ENCODE measurements at regions not wholly inside any gene's neighbourhood (a gene's known extent, or its start where the extent isn't known, plus 50 kb on each side); places are given as distances from the start of the nearest gene placed in this dataset.

DNA sequence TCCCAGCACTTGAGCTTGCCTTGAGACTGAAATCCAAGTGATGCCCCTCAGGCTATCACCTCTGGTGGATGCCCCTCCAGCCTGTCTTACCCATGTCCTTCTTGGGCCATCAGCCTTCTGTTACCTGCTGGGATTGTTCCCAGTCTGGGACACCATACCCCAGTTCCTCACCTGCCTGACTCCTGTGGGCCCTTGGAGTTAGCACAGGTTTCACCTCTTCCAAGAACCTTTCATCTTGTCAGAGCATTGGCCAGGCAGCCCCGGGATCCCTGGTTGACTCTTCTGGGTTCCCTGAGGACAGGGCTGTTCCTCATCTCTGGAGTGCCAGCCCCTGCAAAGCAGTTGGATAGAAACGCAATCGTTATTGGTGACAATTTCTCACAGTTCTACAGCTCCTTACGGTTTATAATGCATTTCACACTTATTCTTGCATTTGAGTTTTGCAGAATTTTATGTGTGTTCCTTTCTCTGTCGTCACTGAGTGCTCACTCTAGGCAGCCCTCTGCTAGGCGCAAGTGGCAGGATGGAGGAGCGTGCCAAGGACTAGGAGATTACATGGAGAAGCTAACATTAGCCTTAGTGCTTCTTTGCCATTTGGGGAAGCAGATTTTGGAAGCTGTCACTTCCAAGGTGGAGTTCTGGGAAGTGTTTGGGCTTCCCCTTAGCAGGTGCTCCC, 139.7 kb downstream of the DDX1 start:
- Histone ChIP-seq H3K27ac (ENCODE audit: low read length) (no peak overlapping the region), H3K9me2 (ENCODE audit: insufficient read depth, low read length) (no peaks in the 10 kb centered on the region), H3K36me3 (ENCODE audit: insufficient read depth, low read length) (no peaks in the 10 kb centered on the region), H3K9me3 (ENCODE audit: low read length) (no peaks in the 10 kb centered on the region), H3K79me2 (replicated peaks; ENCODE audit: insufficient read depth, low read length) (no peaks in the 10 kb centered on the region), H3K4me2 (ENCODE audit: low read length) (no peak overlapping the region), H2AFZ (ENCODE audit: low read depth, low read length) (no peak overlapping the region), H3F3A (ENCODE audit: insufficient read depth, low read length, poor library complexity, severe bottlenecking) (no peaks in the 10 kb centered on the region), H3K27me3 (ENCODE audit: insufficient read depth, low read depth, low read length) (no peaks in the 10 kb centered on the region), H3K4me3 (ENCODE audit: low read length) (no peak overlapping the region), H4K20me1 (ENCODE audit: insufficient read depth) (no peaks in the 10 kb centered on the region), H3K9ac (ENCODE audit: low read length) (no peak overlapping the region)
- TF ChIP-seq EZH2 (IDR thresholded peaks at IDR 0.05; ENCODE audit: borderline replicate concordance, insufficient read depth, low read length, poor library complexity, severe bottlenecking) (no peak), TAF1 (IDR thresholded peaks at IDR 0.05; ENCODE audit: low read depth) (no peak), EP300 (conservative IDR thresholded peaks at IDR 0.05; ENCODE audit: poor library complexity, severe bottlenecking) (no peak), SMC3 (conservative IDR thresholded peaks at IDR 0.05; ENCODE audit: poor library complexity) (no peak), CTCF (IDR thresholded peaks at IDR 0.05; ENCODE audit: poor library complexity, severe bottlenecking) (no peak), MXI1 (conservative IDR thresholded peaks at IDR 0.05; ENCODE audit: poor library complexity, severe bottlenecking) (no peak), RAD21 (conservative IDR thresholded peaks at IDR 0.05) (no peak), POLR2AphosphoS5 (IDR thresholded peaks at IDR 0.05) (no peak)
- TF ChIP-seq, protein P1, sequence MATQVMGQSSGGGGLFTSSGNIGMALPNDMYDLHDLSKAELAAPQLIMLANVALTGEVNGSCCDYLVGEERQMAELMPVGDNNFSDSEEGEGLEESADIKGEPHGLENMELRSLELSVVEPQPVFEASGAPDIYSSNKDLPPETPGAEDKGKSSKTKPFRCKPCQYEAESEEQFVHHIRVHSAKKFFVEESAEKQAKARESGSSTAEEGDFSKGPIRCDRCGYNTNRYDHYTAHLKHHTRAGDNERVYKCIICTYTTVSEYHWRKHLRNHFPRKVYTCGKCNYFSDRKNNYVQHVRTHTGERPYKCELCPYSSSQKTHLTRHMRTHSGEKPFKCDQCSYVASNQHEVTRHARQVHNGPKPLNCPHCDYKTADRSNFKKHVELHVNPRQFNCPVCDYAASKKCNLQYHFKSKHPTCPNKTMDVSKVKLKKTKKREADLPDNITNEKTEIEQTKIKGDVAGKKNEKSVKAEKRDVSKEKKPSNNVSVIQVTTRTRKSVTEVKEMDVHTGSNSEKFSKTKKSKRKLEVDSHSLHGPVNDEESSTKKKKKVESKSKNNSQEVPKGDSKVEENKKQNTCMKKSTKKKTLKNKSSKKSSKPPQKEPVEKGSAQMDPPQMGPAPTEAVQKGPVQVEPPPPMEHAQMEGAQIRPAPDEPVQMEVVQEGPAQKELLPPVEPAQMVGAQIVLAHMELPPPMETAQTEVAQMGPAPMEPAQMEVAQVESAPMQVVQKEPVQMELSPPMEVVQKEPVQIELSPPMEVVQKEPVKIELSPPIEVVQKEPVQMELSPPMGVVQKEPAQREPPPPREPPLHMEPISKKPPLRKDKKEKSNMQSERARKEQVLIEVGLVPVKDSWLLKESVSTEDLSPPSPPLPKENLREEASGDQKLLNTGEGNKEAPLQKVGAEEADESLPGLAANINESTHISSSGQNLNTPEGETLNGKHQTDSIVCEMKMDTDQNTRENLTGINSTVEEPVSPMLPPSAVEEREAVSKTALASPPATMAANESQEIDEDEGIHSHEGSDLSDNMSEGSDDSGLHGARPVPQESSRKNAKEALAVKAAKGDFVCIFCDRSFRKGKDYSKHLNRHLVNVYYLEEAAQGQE (IDR thresholded peaks at IDR 0.05; ENCODE audit: borderline replicate concordance): no peak

- Histone ChIP-seq H3K36me3 (ENCODE audit: insufficient read depth, low read length) (no peaks in the 10 kb centered on the region), H2AFZ (ENCODE audit: low read depth, low read length) (no peak overlapping the region), H3F3A (ENCODE audit: insufficient read depth, low read length, poor library complexity, severe bottlenecking) (no peaks in the 10 kb centered on the region), H3K27me3 (ENCODE audit: insufficient read depth, low read depth, low read length) (no peaks in the 10 kb centered on the region), H3K4me2 (ENCODE audit: low read length) (no peak overlapping the region), H3K9me2 (ENCODE audit: insufficient read depth, low read length) (no peaks in the 10 kb centered on the region), H3K27ac (ENCODE audit: low read length) (no peak overlapping the region), H3K79me2 (replicated peaks; ENCODE audit: insufficient read depth, low read length) (no peaks in the 10 kb centered on the region), H4K20me1 (ENCODE audit: insufficient read depth) (no peaks in the 10 kb centered on the region), H3K9me3 (ENCODE audit: low read length) (no peaks in the 10 kb centered on the region), H3K9ac (ENCODE audit: low read length) (no peak overlapping the region), H3K4me3 (ENCODE audit: low read length) (no peak overlapping the region)
- no peak for TF ChIP-seq EP300 (conservative IDR thresholded peaks at IDR 0.05; ENCODE audit: poor library complexity, severe bottlenecking)
- no peak for TF ChIP-seq POLR2AphosphoS5 (IDR thresholded peaks at IDR 0.05)
- no peak for TF ChIP-seq CTCF (IDR thresholded peaks at IDR 0.05; ENCODE audit: poor library complexity, severe bottlenecking)
- TF ChIP-seq EZH2 (IDR thresholded peaks at IDR 0.05; ENCODE audit: borderline replicate concordance, insufficient read depth, low read length, poor library complexity, severe bottlenecking): no peak
Measured at GRCh38 chr2:15731889-15732271, 140.2 kb downstream of the DDX1 start.
